Upper lobe of left lung (tissue), 6 donors: ENCODE measurements at regions not wholly inside any gene's neighbourhood (a gene's known extent, or its start where the extent isn't known, plus 50 kb on each side); places are given as distances from the start of the nearest gene placed in this dataset.

Experiments used
- ATAC-seq, 2 donors: fragments of 200-7000 bp; cut with Tn5 transposase; one replicate each; pipeline ENCODE4 v1.9.1; 2022; ENCODE audit warnings: mild to moderate bottlenecking in 2 of 2, moderate library complexity in 2 of 2; ENCODE audit not compliant: low FRiP score in 2 of 2
- DNase-seq, 2 donors: peaks; one replicate each; pipeline ENCODE4 v3.0.0-alpha.2; 2019 to 2020
- H3K27ac ChIP-seq, 4 donors: fragments of 200-600 bp; sonication (generic); one replicate each; pipeline ENCODE4 v1.5.1; 2016 to 2019
- H3K27me3 ChIP-seq, 4 donors: fragments of 200-600 bp; sonication (generic); one replicate each; pipeline ENCODE4 v1.5.1; 2017 to 2019
- H3K36me3 ChIP-seq, 4 donors: fragments of 200-600 bp; sonication (generic); one replicate each; pipeline ENCODE4 v1.5.1; 2016 to 2019
- H3K4me1 ChIP-seq, 4 donors: fragments of 200-600 bp; sonication (generic); one replicate each; pipeline ENCODE4 v1.5.1; 2018 to 2019
- H3K4me3 ChIP-seq, 4 donors: fragments of 200-600 bp; sonication (generic); one replicate each; pipeline ENCODE4 v1.5.1; 2017 to 2019; ENCODE audit warnings: mild to moderate bottlenecking in 2 of 4, moderate library complexity in 1 of 4
- H3K9me3 ChIP-seq, 4 donors: fragments of 200-600 bp; sonication (generic); one replicate each; pipeline ENCODE4 v1.5.1; 2018 to 2019
- CTCF ChIP-seq, 6 experiments: fragments of 450-650 bp in 4 of 6; fragments of 200-600 bp in 2 of 6; sonication (generic) in 2 of 6; IDR thresholded peaks; one replicate each; pipeline ENCODE4 v1.5.1; 2016 to 2019; ENCODE audit warnings: antibody characterized with exemption in 6 of 6
- EP300 ChIP-seq, 4 donors: sonication (generic); formaldehyde crosslinking; IDR thresholded peaks; one replicate each; pipeline ENCODE4 v1.5.1; 2017; ENCODE audit warnings: antibody characterized with exemption in 4 of 4, control low read depth in 2 of 4
- POLR2A ChIP-seq, 4 donors: fragments of 450-650 bp; IDR thresholded peaks; one replicate each; pipeline ENCODE4 v1.5.1; 2016 to 2017; ENCODE audit warnings: antibody characterized with exemption in 4 of 4, mild to moderate bottlenecking in 2 of 4
- POLR2AphosphoS5 ChIP-seq, 2 donors: sonication (generic); formaldehyde crosslinking; IDR thresholded peaks; one replicate each; pipeline ENCODE4 v1.5.1; 2017; ENCODE audit warnings: antibody characterized with exemption in 2 of 2
- WGBS, 2 donors: methylation state at CpG; one replicate each; pipeline ENCODE4 v1.1.5; 2017 to 2018; 5-methylcytosine and 5-hydroxymethylcytosine counted together
- donor health status: DM: no; HTN: no; CAD: no; lungs with moderate emphysema.
- donor health status: DM: no; HTN: yes; CAD: no; lungs with severe emphysema.

- ATAC-seq: no peak
- DNase-seq: no peak
- no peaks in the 10 kb centered on the region for H3K27me3 ChIP-seq
- H3K4me1 ChIP-seq: no peaks in the 10 kb centered on the region
- no peak overlapping the region for H3K27ac ChIP-seq
- H3K9me3 ChIP-seq: no peaks in the 10 kb centered on the region
- no peaks in the 10 kb centered on the region for H3K36me3 ChIP-seq
- no peak overlapping the region for H3K4me3 ChIP-seq
- 64 to 81% methylated on average over 5 of the region's 5 CpGs for WGBS, 2 donors
- TF ChIP-seq POLR2AphosphoS5 (IDR thresholded peaks at IDR 0.05): no peak
- TF ChIP-seq CTCF (IDR thresholded peaks at IDR 0.05): no peak
- TF ChIP-seq POLR2A (IDR thresholded peaks at IDR 0.05): no peak
- no peak for TF ChIP-seq EP300 (IDR thresholded peaks at IDR 0.05)
These were observed 384.9 kb downstream of the MAFB start for GRCh38 chr20:40304119-40304613.

GRCh38 chr20:40294747-40295146, 394.3 kb downstream of the MAFB start:
- Histone ChIP-seq H3K4me1 (no peaks in the 10 kb centered on the region), H3K4me3 (no peak overlapping the region), H3K27ac (no peak overlapping the region), H3K9me3 (no peaks in the 10 kb centered on the region), H3K36me3 (no peaks in the 10 kb centered on the region), H3K27me3 (no peaks in the 10 kb centered on the region)
- ATAC-seq (no peak), DNase-seq (no peak)
- WGBS, 2 donors: 41 to 59% methylated on average over 1 of the region's 1 CpG
- no peak for TF ChIP-seq EP300 (IDR thresholded peaks at IDR 0.05)
- no peak for TF ChIP-seq CTCF (IDR thresholded peaks at IDR 0.05)
- no peak for TF ChIP-seq POLR2AphosphoS5 (IDR thresholded peaks at IDR 0.05)
- TF ChIP-seq POLR2A (IDR thresholded peaks at IDR 0.05): no peak

- H3K27me3 ChIP-seq: no peaks in the 10 kb centered on the region
- 71 to 79% methylated on average over 6 of the region's 6 CpGs for WGBS, 2 donors
- H3K4me3 ChIP-seq: no peak overlapping the region
- no peak overlapping the region for H3K27ac ChIP-seq
- ATAC-seq (peak in 1 of 2 donors; percentile 38), DNase-seq (no peak)
- no peaks in the 10 kb centered on the region for H3K9me3 ChIP-seq
- TF ChIP-seq POLR2AphosphoS5 (IDR thresholded peaks at IDR 0.05): no peak
- no peak for TF ChIP-seq CTCF (IDR thresholded peaks at IDR 0.05)
- TF ChIP-seq EP300 (IDR thresholded peaks at IDR 0.05): no peak
- no peak for TF ChIP-seq POLR2A (IDR thresholded peaks at IDR 0.05)
- H3K4me1 ChIP-seq: no peaks in the 10 kb centered on the region
- no peaks in the 10 kb centered on the region for H3K36me3 ChIP-seq
These were observed 394.9 kb downstream of the MAFB start for GRCh38 chr20:40294175-40294574.

- Histone ChIP-seq H3K9me3 (no peaks in the 10 kb centered on the region), H3K36me3 (no peaks in the 10 kb centered on the region), H3K27me3 (no peaks in the 10 kb centered on the region), H3K4me3 (no peak overlapping the region), H3K27ac (no peak overlapping the region), H3K4me1 (no peaks in the 10 kb centered on the region)
- DNase-seq (no peak), ATAC-seq (peak in 1 of 2 donors; percentile 26)
- TF ChIP-seq POLR2A (IDR thresholded peaks at IDR 0.05) (no peak), POLR2AphosphoS5 (IDR thresholded peaks at IDR 0.05) (no peak), EP300 (IDR thresholded peaks at IDR 0.05) (no peak), CTCF (IDR thresholded peaks at IDR 0.05) (no peak)
- WGBS, 2 donors: 20 to 46% methylated on average over 1 of the region's 1 CpG
These were observed 395.3 kb downstream of the MAFB start for GRCh38 chr20:40293740-40294139.

GRCh38 chr20:40291493-40292135, 397.4 kb downstream of the MAFB start:
- no peak for DNase-seq
- Histone ChIP-seq H3K4me3 (no peak overlapping the region), H3K27ac (no peak overlapping the region), H3K4me1 (peaks cover 0 to 8% (median 5%) of the 10 kb centered on the region in 4 donors), H3K9me3 (no peaks in the 10 kb centered on the region), H3K36me3 (no peaks in the 10 kb centered on the region), H3K27me3 (no peaks in the 10 kb centered on the region)
- TF ChIP-seq EP300 (IDR thresholded peaks at IDR 0.05) (no peak), CTCF (IDR thresholded peaks at IDR 0.05) (no peak), POLR2AphosphoS5 (IDR thresholded peaks at IDR 0.05) (no peak), POLR2A (IDR thresholded peaks at IDR 0.05) (no peak)
- no peak for ATAC-seq
- 81 to 93% methylated on average over 2 of the region's 2 CpGs for WGBS, 2 donors
